IMR-90 (cell line): ENCODE measurements at regions not wholly inside any gene's neighbourhood (a gene's known extent, or its start where the extent isn't known, plus 50 kb on each side); places are given as distances from the start of the nearest gene placed in this dataset.

Experiments
- ATAC-seq: fragments of 200-7000 bp; cut with Tn5 transposase; 2 replicates; pipeline ENCODE4 v1.9.1; 2020; ENCODE audit warnings: low read depth, mild to moderate bottlenecking, moderate library complexity
- BruUV-seq: library from RNA; stranded (reverse); fragments of 400-500 nt; replicated peaks from 2 replicates; lab custom pipeline; 2021; lab: Mats Ljungman, UMichigan
- CTCF ChIA-PET: fragments of 300-600 bp; formaldehyde crosslinking; extraction: SDS; loops from one replicate; lab custom pipeline; 2021; ENCODE audit warnings: antibody characterized with exemption; lab: Yijun Ruan, JAX
- POLR2A ChIA-PET: fragments of 300-600 bp; sonication (Branson Sonifier 250); formaldehyde crosslinking; loops from one replicate; lab custom pipeline; 2022; ENCODE audit warnings: antibody characterized with exemption; ENCODE audit not compliant: unreplicated experiment; lab: Charles Lee
- DNase-seq: peaks from one replicate; pipeline ENCODE4 v3.0.0; 2013
- H2AFZ ChIP-seq: replicated peaks from 2 replicates; pipeline ENCODE3; 2013; ENCODE audit warnings: low read length, mild to moderate bottlenecking; ENCODE audit not compliant: poor library complexity
- H2AK5ac ChIP-seq: 2 replicates; pipeline ENCODE4 v1.6.1; 2013; ENCODE audit warnings: low read depth, low read length, inconsistent platforms
- H2AK9ac ChIP-seq: replicated peaks from 2 replicates; pipeline ENCODE3; 2013; ENCODE audit warnings: mild to moderate bottlenecking, low read depth, low read length, moderate library complexity; ENCODE audit not compliant: poor library complexity
- H2BK120ac ChIP-seq: 2 replicates; pipeline ENCODE4 v1.6.1; 2013; ENCODE audit warnings: low read depth, low read length, inconsistent platforms
- H2BK15ac ChIP-seq: 3 replicates; pipeline ENCODE4 v1.6.1; 2013; ENCODE audit warnings: low read depth, low read length, inconsistent platforms
- H2BK20ac ChIP-seq: 2 replicates; pipeline ENCODE4 v1.6.1; 2013; ENCODE audit warnings: low read depth, mild to moderate bottlenecking, inconsistent platforms, low read length, moderate library complexity
- H2BK5ac ChIP-seq: 2 replicates; pipeline ENCODE4 v1.6.1; 2013; ENCODE audit warnings: mild to moderate bottlenecking, low read depth, low read length, inconsistent platforms; ENCODE audit not compliant: poor library complexity, severe bottlenecking
- H3K14ac ChIP-seq: replicated peaks from 2 replicates; pipeline ENCODE4 v1.6.1; 2013; ENCODE audit warnings: low read depth, low read length, inconsistent platforms
- H3K18ac ChIP-seq: 2 replicates; pipeline ENCODE4 v1.6.1; 2013; ENCODE audit warnings: low read depth, low read length, control low read depth
- H3K23ac ChIP-seq: 2 replicates; pipeline ENCODE4 v1.6.1; 2013; ENCODE audit warnings: low read depth, low read length, inconsistent platforms
- H3K27ac ChIP-seq: 2 replicates; pipeline ENCODE4 v1.5.1; 2013; ENCODE audit warnings: mild to moderate bottlenecking, control low read depth, low read length; ENCODE audit not compliant: insufficient read depth
- H3K27me3 ChIP-seq: 2 replicates; pipeline ENCODE4 v1.6.1; 2013; ENCODE audit warnings: low read length; ENCODE audit not compliant: control insufficient read depth, insufficient read depth
- H3K36me3 ChIP-seq: 2 replicates; pipeline ENCODE4 v1.6.1; 2013; ENCODE audit warnings: low read length, mixed read lengths; ENCODE audit not compliant: control insufficient read depth, insufficient read depth
- H3K4ac ChIP-seq: 2 replicates; pipeline ENCODE4 v1.6.1; 2013; ENCODE audit warnings: low read depth, low read length, inconsistent platforms
- H3K4me1 ChIP-seq: 2 replicates; pipeline ENCODE4 v1.6.1; 2013; ENCODE audit warnings: low read length, mixed read lengths; ENCODE audit not compliant: control insufficient read depth, insufficient read depth
- H3K4me2 ChIP-seq: 2 replicates; pipeline ENCODE4 v1.6.1; 2013; ENCODE audit warnings: low read depth, mild to moderate bottlenecking, control low read depth, low read length, moderate library complexity
- H3K4me3 ChIP-seq: 2 replicates; pipeline ENCODE4 v1.5.1; 2013; ENCODE audit warnings: low read depth, mild to moderate bottlenecking, control low read depth, low read length, moderate library complexity; ENCODE audit not compliant: insufficient read depth
- H3K56ac ChIP-seq: 2 replicates; pipeline ENCODE4 v1.6.1; 2013; ENCODE audit warnings: low read length, inconsistent platforms; ENCODE audit not compliant: insufficient read depth; ENCODE audit errors: extremely low read depth
- H3K79me1 ChIP-seq, 2 experiments: 2 replicates each; pipeline ENCODE4 v1.6.1; 2013; ENCODE audit warnings: low read length in 2 of 2, inconsistent platforms in 1 of 2, low read depth in 1 of 2
- H3K9ac ChIP-seq: 2 replicates; pipeline ENCODE4 v1.6.1; 2013; ENCODE audit warnings: low read depth, low read length, control low read depth
- H3K9me1 ChIP-seq: 2 replicates; pipeline ENCODE4 v1.6.1; 2013; ENCODE audit warnings: low read length, inconsistent platforms; ENCODE audit not compliant: insufficient read depth
- H3K9me3 ChIP-seq: 2 replicates; pipeline ENCODE4 v1.6.1; 2013; ENCODE audit warnings: low read length; ENCODE audit not compliant: control insufficient read depth, insufficient read depth
- H4K20me1 ChIP-seq: 2 replicates; pipeline ENCODE4 v1.6.1; 2013; ENCODE audit warnings: low read length, inconsistent platforms; ENCODE audit not compliant: insufficient read depth
- H4K5ac ChIP-seq: 2 replicates; pipeline ENCODE4 v1.6.1; 2013; ENCODE audit warnings: mild to moderate bottlenecking, low read depth, low read length, control low read depth
- H4K8ac ChIP-seq, 2 experiments: 2 replicates each; pipeline ENCODE4 v1.6.1; 2013; ENCODE audit warnings: low read depth in 2 of 2, low read length in 2 of 2, control low read depth in 1 of 2, inconsistent platforms in 1 of 2
- H4K91ac ChIP-seq: 2 replicates; pipeline ENCODE4 v1.6.1; 2013; ENCODE audit warnings: low read depth, low read length, inconsistent platforms; ENCODE audit not compliant: insufficient read depth
- BHLHE40 ChIP-seq: fragments of 150-350 bp; IDR thresholded peaks from 2 replicates; pipeline ENCODE4 v1.6.1; 2016; ENCODE audit warnings: mild to moderate bottlenecking, low read depth, low read length
- CHD1 ChIP-seq: IDR thresholded peaks from 2 replicates; pipeline ENCODE4 v1.6.1; 2012; ENCODE audit warnings: low read depth, low read length, improper control_type of control experiment
- CTCF ChIP-seq: conservative IDR thresholded peaks from 2 replicates; pipeline ENCODE4 v1.5.1; 2012; ENCODE audit warnings: mild to moderate bottlenecking, low read depth, low read length, improper control_type of control experiment
- ELK1 ChIP-seq: fragments of 150-350 bp; IDR thresholded peaks from 2 replicates; pipeline ENCODE4 v1.6.1; 2016; ENCODE audit warnings: low read depth, mild to moderate bottlenecking, low read length, moderate library complexity, borderline replicate concordance
- NFE2L2 ChIP-seq: fragments of 150-350 bp; IDR thresholded peaks from 2 replicates; pipeline ENCODE4 v1.6.1; 2016; ENCODE audit warnings: low read depth, mild to moderate bottlenecking, low read length
- POLR2A ChIP-seq: IDR thresholded peaks from 2 replicates; pipeline ENCODE4 v1.6.1; 2012; ENCODE audit warnings: mild to moderate bottlenecking, low read depth, low read length
- RCOR1 ChIP-seq: IDR thresholded peaks from 2 replicates; pipeline ENCODE4 v1.6.1; 2012; ENCODE audit warnings: mild to moderate bottlenecking, low read length, improper control_type of control experiment; ENCODE audit not compliant: insufficient replicate concordance
- WGBS, 2 experiments: methylation state at CpG; one replicate each; pipeline versions ENCODE4 v1.1.5 to v1.1.7; 2013; ENCODE audit warnings: missing lambda C conversion rate in 2 of 2; ENCODE audit not compliant: insufficient read length in 1 of 2; ENCODE audit errors: extremely low coverage in 2 of 2; 5-methylcytosine and 5-hydroxymethylcytosine counted together
- dilution Hi-C: fragments of 300-500 bp; cut with HindIII; formaldehyde crosslinking; loops from one replicate; pipeline ENCODE4 v1.14.3; 2018; ENCODE audit warnings: low sequenced_read_pairs; ENCODE audit not compliant: unreplicated experiment
- in situ Hi-C: fragments of 300-500 bp; cut with MboI; formaldehyde crosslinking; loops from 3 replicates; pipeline ENCODE4 v1.14.3; 2019; ENCODE audit warnings: low sequenced_read_pairs, inconsistent platforms, mixed read lengths
- intact Hi-C: fragments of 100-400 bp; cut with micrococcal nuclease; formaldehyde crosslinking; loops from 2 replicates; pipeline ENCODE4 v1.10.0; 2022

GRCh38 chr2:136381722-136382633, 264.0 kb upstream of the CXCR4 start:
- no peak for DNase-seq
- POLR2A ChIA-PET, result no interaction called here
- Histone ChIP-seq H2BK5ac (no peak overlapping the region), H3K18ac (no peak overlapping the region), H3K56ac (no peak overlapping the region), H4K5ac (no peak overlapping the region), H2BK20ac (no peak overlapping the region), H2AK5ac (no peak overlapping the region), H3K23ac (no peak overlapping the region), H3K9me1 (no peaks in the 10 kb centered on the region), H2AK9ac (no peak overlapping the region), H3K4me3 (no peak overlapping the region), H4K91ac (no peak overlapping the region), H3K4ac (no peak overlapping the region), H2AFZ (no peak overlapping the region), H4K20me1 (no peaks in the 10 kb centered on the region), H3K27ac (no peak overlapping the region), H3K27me3 (no peaks in the 10 kb centered on the region), H3K14ac (no peak overlapping the region), H4K8ac (no peak overlapping the region), H3K9me3 (no peaks in the 10 kb centered on the region), H3K36me3 (no peaks in the 10 kb centered on the region), H3K4me1 (no peaks in the 10 kb centered on the region), H3K79me1 (no peaks in the 10 kb centered on the region), H2BK15ac (no peak overlapping the region), H3K9ac (no peak overlapping the region), H2BK120ac (no peak overlapping the region), H3K4me2 (no peak overlapping the region)
- TF ChIP-seq BHLHE40 (no peak), RCOR1 (no peak), NFE2L2 (no peak), POLR2A (no peak), ELK1 (no peak), CTCF (no peak), CHD1 (no peak)
- no TSS peak for BruUV-seq
- 0% methylated on average over 2 of the region's 14 CpGs; no CpG with 5 or more reads in 1 of the 2 experiments for WGBS, 2 experiments
- CTCF ChIA-PET, result no interaction called here
- dilution Hi-C loops, result no loop called here
- no peak for ATAC-seq
- intact Hi-C loops, result loop anchor here (5.0 kb wide), 1 partner anchor 1395 kb away; no protein-coding TSS in a partner anchor
- in situ Hi-C loops, result loop anchor here (25.0 kb wide), 1 partner anchor 1395 kb away; no protein-coding TSS in a partner anchor
